ENCODE measurements at regions not wholly inside any gene's neighbourhood (a gene's known extent, or its start where the extent isn't known, plus 50 kb on each side); places are given as distances from the start of the nearest gene placed in this dataset.

- Histone ChIP-seq H3K27me3 (ENCODE audit: control insufficient read depth in 2 of 2, insufficient read depth in 2 of 2, low read length in 2 of 2) (no peaks in the 10 kb centered on the region), H3K4me3 (ENCODE audit: low read length) (peak overlapping the region; percentile 24), H3K4me1 (ENCODE audit: control insufficient read depth in 2 of 2, insufficient read depth in 2 of 2, low read length in 2 of 2) (peaks cover 55 to 75% of the 10 kb centered on the region in 2 donors), H3K27ac (ENCODE audit: low read depth, low read length) (peak overlapping the region; percentile 63), H3K9me3 (ENCODE audit: control insufficient read depth in 2 of 3, low read length in 3 of 3) (no peaks in the 10 kb centered on the region), H3K36me3 (ENCODE audit: control insufficient read depth in 2 of 3, insufficient read depth in 3 of 3, low read length in 3 of 3) (no peaks in the 10 kb centered on the region)
- no peak for ATAC-seq
- no peak for DNase-seq
- H3K36me3 Mint-ChIP-seq, result peaks cover 0 to 10% (median 0%) of the 10 kb centered on the region in 5 donors
- no peaks in the 10 kb centered on the region for H3K9me3 Mint-ChIP-seq
- POLR2A ChIA-PET, result interaction anchor here (0.6 to 3.4 kb wide), 17 partner anchors 9 to 479 kb away, joined by 3 to 18 read pairs (median 5); partner anchors contain the start of gene FOXO1
- intact Hi-C loops (cut with micrococcal nuclease), result loop anchor here (5.0 to 10.0 kb wide), 8 partner anchors 182 to 1275 kb away; partner anchors contain the start of gene MRPS31 (in 1 of the 2)
- peak overlapping the region; percentile 96 to 100 (median 97) for H3K27ac Mint-ChIP-seq
- peak overlapping the region; percentile 78 to 89 (median 82) for H3K4me3 Mint-ChIP-seq
- H3K27me3 Mint-ChIP-seq, result no peaks in the 10 kb centered on the region
- H3K4me1 Mint-ChIP-seq, result peaks cover 53 to 99% (median 91%) of the 10 kb centered on the region in 7 donors
- CTCF ChIA-PET, result interaction anchor here (0.6 to 4.9 kb wide), 14 partner anchors 10 to 493 kb away, joined by 3 to 33 read pairs (median 4); no protein-coding TSS in a partner anchor
These were observed 476.4 kb downstream of the FOXO1 start for GRCh38 chr13:40189898-40190630.

- Mint-ChIP-seq H3K27me3 (no peaks in the 10 kb centered on the region), H3K4me3 (peak overlapping the region; percentile 74 to 89 (median 81)), H3K4me1 (peaks cover 47 to 97% (median 87%) of the 10 kb centered on the region in 7 donors), H3K27ac (peak overlapping the region; percentile 96 to 100 (median 97)), H3K36me3 (peaks cover 0 to 4% (median 0%) of the 10 kb centered on the region in 5 donors), H3K9me3 (no peaks in the 10 kb centered on the region)
- Histone ChIP-seq H3K4me1 (ENCODE audit: control insufficient read depth in 2 of 2, insufficient read depth in 2 of 2, low read length in 2 of 2) (peaks cover 55 to 69% of the 10 kb centered on the region in 2 donors), H3K27me3 (ENCODE audit: control insufficient read depth in 2 of 2, insufficient read depth in 2 of 2, low read length in 2 of 2) (no peaks in the 10 kb centered on the region), H3K9me3 (ENCODE audit: control insufficient read depth in 2 of 3, low read length in 3 of 3) (no peaks in the 10 kb centered on the region), H3K36me3 (ENCODE audit: control insufficient read depth in 2 of 3, insufficient read depth in 3 of 3, low read length in 3 of 3) (no peaks in the 10 kb centered on the region), H3K27ac (ENCODE audit: low read depth, low read length) (peak overlapping the region; percentile 63), H3K4me3 (ENCODE audit: low read length) (peak overlapping the region; percentile 24)
- DNase-seq (peak in 8 of 9 donors; percentile 36 to 87 (median 80)), ATAC-seq (peak; percentile 49)
- POLR2A ChIA-PET, result interaction anchor here (0.8 to 3.4 kb wide), 14 partner anchors 10 to 478 kb away, joined by 3 to 18 read pairs (median 6); partner anchors contain the start of gene FOXO1
- intact Hi-C loops (cut with micrococcal nuclease), result no loop called here
- CTCF ChIA-PET, result interaction anchor here (0.6 to 4.9 kb wide), 16 partner anchors 10 to 496 kb away, joined by 3 to 33 read pairs (median 3); no protein-coding TSS in a partner anchor
These were observed 475.8 kb downstream of the FOXO1 start for GRCh38 chr13:40190641-40191100.

- no peaks in the 10 kb centered on the region for H3K27me3 ChIP-seq (ENCODE audit: control insufficient read depth in 2 of 2, insufficient read depth in 2 of 2, low read length in 2 of 2)
- CTCF ChIA-PET, result interaction anchor here (0.6 to 4.9 kb wide), 7 partner anchors 13 to 495 kb away, joined by 3 to 33 read pairs (median 3); no protein-coding TSS in a partner anchor
- intact Hi-C loops (cut with micrococcal nuclease), result no loop called here
- Mint-ChIP-seq H3K4me3 (peak overlapping the region; percentile 60 to 89 (median 80)), H3K9me3 (no peaks in the 10 kb centered on the region), H3K27me3 (no peaks in the 10 kb centered on the region), H3K27ac (peak overlapping the region; percentile 96 to 100 (median 97)), H3K36me3 (peaks cover 0 to 4% (median 0%) of the 10 kb centered on the region in 5 donors), H3K4me1 (peaks cover 42 to 97% (median 87%) of the 10 kb centered on the region in 7 donors)
- H3K27ac ChIP-seq (ENCODE audit: low read depth, low read length), result peak overlapping the region; percentile 63
- no peaks in the 10 kb centered on the region for H3K9me3 ChIP-seq (ENCODE audit: control insufficient read depth in 2 of 3, low read length in 3 of 3)
- H3K4me1 ChIP-seq (ENCODE audit: control insufficient read depth in 2 of 2, insufficient read depth in 2 of 2, low read length in 2 of 2), result peaks cover 50 to 63% of the 10 kb centered on the region in 2 donors
- no peak overlapping the region for H3K4me3 ChIP-seq (ENCODE audit: low read length)
- POLR2A ChIA-PET, result interaction anchor here (0.8 to 3.4 kb wide), 9 partner anchors 9 to 478 kb away, joined by 3 to 18 read pairs (median 7); partner anchors contain the start of gene FOXO1
- H3K36me3 ChIP-seq (ENCODE audit: control insufficient read depth in 2 of 3, insufficient read depth in 3 of 3, low read length in 3 of 3), result no peaks in the 10 kb centered on the region
- DNase-seq (peak in 1 of 9 donors; percentile 13), ATAC-seq (no peak)
These were observed 475.1 kb downstream of the FOXO1 start for GRCh38 chr13:40191186-40191980.

GRCh38 chr13:40192452-40192851 lies 474.0 kb downstream of the FOXO1 start:
- H3K36me3 ChIP-seq (ENCODE audit: control insufficient read depth in 2 of 3, insufficient read depth in 3 of 3, low read length in 3 of 3), result no peaks in the 10 kb centered on the region
- Mint-ChIP-seq H3K27ac (peak overlapping the region in 8 of 9 donors; percentile 96 to 100 (median 98)), H3K27me3 (no peaks in the 10 kb centered on the region), H3K4me3 (peak overlapping the region in 2 of 10 donors; percentile 7 to 89), H3K36me3 (peaks cover 0 to 4% (median 0%) of the 10 kb centered on the region in 5 donors), H3K4me1 (peaks cover 37 to 92% (median 80%) of the 10 kb centered on the region in 7 donors), H3K9me3 (no peaks in the 10 kb centered on the region)
- intact Hi-C loops (cut with micrococcal nuclease), result no loop called here
- no peak for ATAC-seq
- H3K4me3 ChIP-seq (ENCODE audit: low read length), result no peak overlapping the region
- no peaks in the 10 kb centered on the region for H3K9me3 ChIP-seq (ENCODE audit: control insufficient read depth in 2 of 3, low read length in 3 of 3)
- CTCF ChIA-PET, result interaction anchor here (1.0 to 1.5 kb wide), 2 partner anchors 8 to 14 kb away, joined by 3 to 6 read pairs; no protein-coding TSS in a partner anchor
- H3K4me1 ChIP-seq (ENCODE audit: control insufficient read depth in 2 of 2, insufficient read depth in 2 of 2, low read length in 2 of 2), result peaks cover 43 to 54% of the 10 kb centered on the region in 2 donors
- peak overlapping the region; percentile 63 for H3K27ac ChIP-seq (ENCODE audit: low read depth, low read length)
- H3K27me3 ChIP-seq (ENCODE audit: control insufficient read depth in 2 of 2, insufficient read depth in 2 of 2, low read length in 2 of 2), result no peaks in the 10 kb centered on the region
- no peak for DNase-seq
- POLR2A ChIA-PET, result no interaction called here

- Mint-ChIP-seq H3K36me3 (peaks cover 0 to 4% (median 0%) of the 10 kb centered on the region in 5 donors), H3K27ac (peak overlapping the region in 5 of 9 donors; percentile 68 to 99 (median 81)), H3K27me3 (no peaks in the 10 kb centered on the region), H3K4me3 (peak overlapping the region in 1 of 10 donors; percentile 33), H3K9me3 (no peaks in the 10 kb centered on the region), H3K4me1 (peaks cover 36 to 91% (median 76%) of the 10 kb centered on the region in 7 donors)
- H3K36me3 ChIP-seq (ENCODE audit: control insufficient read depth in 2 of 3, insufficient read depth in 3 of 3, low read length in 3 of 3), result no peaks in the 10 kb centered on the region
- no peak for ATAC-seq
- no peaks in the 10 kb centered on the region for H3K9me3 ChIP-seq (ENCODE audit: control insufficient read depth in 2 of 3, low read length in 3 of 3)
- H3K4me1 ChIP-seq (ENCODE audit: control insufficient read depth in 2 of 2, insufficient read depth in 2 of 2, low read length in 2 of 2), result peaks cover 39 to 50% of the 10 kb centered on the region in 2 donors
- POLR2A ChIA-PET, result interaction anchor here (0.9 kb wide), 1 partner anchor 33 kb away, joined by 3 read pairs; no protein-coding TSS in a partner anchor
- no peak overlapping the region for H3K4me3 ChIP-seq (ENCODE audit: low read length)
- intact Hi-C loops (cut with micrococcal nuclease), result no loop called here
- H3K27me3 ChIP-seq (ENCODE audit: control insufficient read depth in 2 of 2, insufficient read depth in 2 of 2, low read length in 2 of 2), result no peaks in the 10 kb centered on the region
- no peak overlapping the region for H3K27ac ChIP-seq (ENCODE audit: low read depth, low read length)
- CTCF ChIA-PET, result interaction anchor here (1.0 to 1.5 kb wide), 2 partner anchors 8 to 14 kb away, joined by 3 to 6 read pairs; no protein-coding TSS in a partner anchor
- DNase-seq, result no peak
These were observed 473.6 kb downstream of the FOXO1 start for GRCh38 chr13:40192858-40193257.

Measured in naive thymus-derived CD4-positive, alpha-beta T cell (primary cell).